ENCODE measurements at regions not wholly inside any gene's neighbourhood (a gene's known extent, or its start where the extent isn't known, plus 50 kb on each side); places are given as distances from the start of the nearest gene placed in this dataset.
"Not testable (repeated sequence)": the region's sequence is repeated elsewhere in the genome, so short reads cannot be mapped to it uniquely, and the experiment has no call there.

GRCh38 chr2:210946395-210946794 is 390.0 kb downstream of the CPS1 start:
- DNase-seq (ENCODE audit: low read depth, low spot score) = no peak
- no peak overlapping the region for H3K4me3 ChIP-seq (ENCODE audit: low read length)

GRCh38 chr2:210950434-210951060 is 394.1 kb downstream of the CPS1 start:
- DNase-seq (ENCODE audit: low read depth, low spot score); H3K4me3 ChIP-seq (ENCODE audit: low read length): not testable (repeated sequence)

GRCh38 chr2:210954386-210954907 is 398.0 kb downstream of the CPS1 start:
- no peak for DNase-seq (ENCODE audit: low read depth, low spot score)

GRCh38 chr2:210955591-210955990 is 399.2 kb downstream of the CPS1 start:
- no peak for DNase-seq (ENCODE audit: low read depth, low spot score)
- H3K4me3 ChIP-seq (ENCODE audit: low read length) = no peak overlapping the region

More at GRCh38 chr2:210954386-210954907, 398.0 kb downstream of the CPS1 start:
- H3K4me3 ChIP-seq (ENCODE audit: low read length) = no peak overlapping the region

GRCh38 chr2:210956101-210956500 is 399.7 kb downstream of the CPS1 start:
- no peak for DNase-seq (ENCODE audit: low read depth, low spot score)
- no peak overlapping the region for H3K4me3 ChIP-seq (ENCODE audit: low read length)

- no peak for DNase-seq (ENCODE audit: low read depth, low spot score)
These were observed 404.9 kb downstream of the CPS1 start for GRCh38 chr2:210961249-210961648.

GRCh38 chr2:210963386-210963785 is 407.0 kb downstream of the CPS1 start:
- no peak overlapping the region for H3K4me3 ChIP-seq (ENCODE audit: low read length)
- DNase-seq (ENCODE audit: low read depth, low spot score) = no peak

More at GRCh38 chr2:210961249-210961648, 404.9 kb downstream of the CPS1 start:
- H3K4me3 ChIP-seq (ENCODE audit: low read length) = no peak overlapping the region

GRCh38 chr2:210964141-210964764 is 407.9 kb downstream of the CPS1 start:
- H3K4me3 ChIP-seq (ENCODE audit: low read length) = no peak overlapping the region
- no peak for DNase-seq (ENCODE audit: low read depth, low spot score)

GRCh38 chr2:210965472-210965871 is 409.1 kb downstream of the CPS1 start:
- DNase-seq (ENCODE audit: low read depth, low spot score) = no peak
- H3K4me3 ChIP-seq (ENCODE audit: low read length) = no peak overlapping the region

GRCh38 chr2:210966330-210966729 is 409.9 kb downstream of the CPS1 start:
- H3K4me3 ChIP-seq (ENCODE audit: low read length) = no peak overlapping the region
- DNase-seq (ENCODE audit: low read depth, low spot score) = no peak

- no peak overlapping the region for H3K4me3 ChIP-seq (ENCODE audit: low read length)
- DNase-seq (ENCODE audit: low read depth, low spot score) = no peak
These were observed 415.0 kb downstream of the CPS1 start for GRCh38 chr2:210971431-210971830.

GRCh38 chr2:210986806-210987205 is 430.4 kb downstream of the CPS1 start:
- not testable (repeated sequence) for H3K4me3 ChIP-seq (ENCODE audit: low read length); DNase-seq (ENCODE audit: low read depth, low spot score)

- no peak overlapping the region for H3K4me3 ChIP-seq (ENCODE audit: low read length)
These were observed 434.7 kb downstream of the CPS1 start for GRCh38 chr2:210991107-210991506.

GRCh38 chr2:210994104-210994503 is 437.7 kb downstream of the CPS1 start:
- H3K4me3 ChIP-seq (ENCODE audit: low read length) = no peak overlapping the region
- no peak for DNase-seq (ENCODE audit: low read depth, low spot score)

More at GRCh38 chr2:210991107-210991506, 434.7 kb downstream of the CPS1 start:
- no peak for DNase-seq (ENCODE audit: low read depth, low spot score)

- no peak for DNase-seq (ENCODE audit: low read depth, low spot score)
- H3K4me3 ChIP-seq (ENCODE audit: low read length) = no peak overlapping the region
These were observed 441.0 kb downstream of the CPS1 start for GRCh38 chr2:210997373-210997772.

GRCh38 chr2:210998334-210998733 is 441.9 kb downstream of the CPS1 start:
- no peak overlapping the region for H3K4me3 ChIP-seq (ENCODE audit: low read length)
- no peak for DNase-seq (ENCODE audit: low read depth, low spot score)

GRCh38 chr2:211014376-211014775 is 458.0 kb downstream of the CPS1 start:
- no peak overlapping the region for H3K4me3 ChIP-seq (ENCODE audit: low read length)
- DNase-seq (ENCODE audit: low read depth, low spot score) = no peak

- no peak for DNase-seq (ENCODE audit: low read depth, low spot score)
- H3K4me3 ChIP-seq (ENCODE audit: low read length) = no peak overlapping the region
These were observed 458.5 kb downstream of the CPS1 start for GRCh38 chr2:211014906-211015305.

- not testable (repeated sequence) for H3K4me3 ChIP-seq (ENCODE audit: low read length); DNase-seq (ENCODE audit: low read depth, low spot score)
These were observed 468.7 kb downstream of the CPS1 start for GRCh38 chr2:211025089-211025488.

- no peak for DNase-seq (ENCODE audit: low read depth, low spot score)
- no peak overlapping the region for H3K4me3 ChIP-seq (ENCODE audit: low read length)
These were observed 469.7 kb downstream of the CPS1 start for GRCh38 chr2:211026109-211026508.

- no peak for DNase-seq (ENCODE audit: low read depth, low spot score)
These were observed 471.6 kb downstream of the CPS1 start for GRCh38 chr2:211027976-211028375.

More at GRCh38 chr2:211027976-211028375, 471.6 kb downstream of the CPS1 start:
- H3K4me3 ChIP-seq (ENCODE audit: low read length) = no peak overlapping the region

All from Jurkat, Clone E6-1 (cell line).